Right cardiac atrium (tissue), 5 donors: ENCODE measurements at regions not wholly inside any gene's neighbourhood (a gene's known extent, or its start where the extent isn't known, plus 50 kb on each side); places are given as distances from the start of the nearest gene placed in this dataset.

Experiments used
- ATAC-seq, 2 donors: fragments of 200-7000 bp; cut with Tn5 transposase; one replicate each; pipeline versions ENCODE4 v1.8.0 to v1.9.1; 2020; ENCODE audit warnings: moderate library complexity in 2 of 2, mild to moderate bottlenecking in 1 of 2
- DNase-seq, 3 donors: peaks; one replicate each; pipeline ENCODE4 v3.0.0-alpha.2; 2020
- H3K27ac ChIP-seq: one replicate; pipeline ENCODE4 v1.5.1; 2013; ENCODE audit warnings: mild to moderate bottlenecking, low read length, control low read depth, moderate library complexity
- H3K27me3 ChIP-seq: one replicate; pipeline ENCODE4 v1.6.1; 2013; ENCODE audit not compliant: control insufficient read depth, insufficient read depth
- H3K4me1 ChIP-seq: one replicate; pipeline ENCODE4 v1.6.1; 2013; ENCODE audit warnings: low read length; ENCODE audit not compliant: control insufficient read depth, insufficient read depth
- H3K4me3 ChIP-seq: one replicate; pipeline ENCODE4 v1.5.1; 2013; ENCODE audit warnings: low read length, control low read depth
- H3K9me3 ChIP-seq: one replicate; pipeline ENCODE4 v1.6.1; 2013; ENCODE audit warnings: low read length; ENCODE audit not compliant: control insufficient read depth
- WGBS: extraction: QIAGEN DNeasy Blood & Tissue Kit; methylation state at CpG from one replicate; pipeline ENCODE4 v1.1.7; 2013; 5-methylcytosine and 5-hydroxymethylcytosine counted together
- intact Hi-C, 4 donors: fragments of 100-400 bp; cut with DNase I; formaldehyde crosslinking; loops; one replicate each; pipeline versions ENCODE4 v1.11.0 to v1.14.0; 2022 to 2023
- donor health status: healthy with polysubstance abuse.
- donor health status: DM: no; HTN: yes; CAD: no.
- donor health status: DM: no; HTN: no; CAD: no.
- donor health status: DM: no; HTN: yes; CAD: no; lungs with severe emphysema.
- donor health status: DM: yes; HTN: yes; CAD: no.

- no peak overlapping the region for H3K4me3 ChIP-seq
- intact Hi-C loops: no loop called here
- 61% methylated on average over 8 of the region's 8 CpGs for WGBS
- no peaks in the 10 kb centered on the region for H3K9me3 ChIP-seq
- no peak overlapping the region for H3K27ac ChIP-seq
- H3K27me3 ChIP-seq: no peaks in the 10 kb centered on the region
- ATAC-seq (no peak), DNase-seq (peak in 1 of 3 donors; percentile 6)
- H3K4me1 ChIP-seq: no peaks in the 10 kb centered on the region
These were observed 414.1 kb upstream of the GOT2 start for GRCh38 chr16:59148056-59148768.

- intact Hi-C loops: no loop called here
- H3K27ac ChIP-seq: no peak overlapping the region
- ATAC-seq (no peak), DNase-seq (no peak)
- 94% methylated on average over 3 of the region's 3 CpGs for WGBS
- no peaks in the 10 kb centered on the region for H3K9me3 ChIP-seq
- no peak overlapping the region for H3K4me3 ChIP-seq
- H3K27me3 ChIP-seq: no peaks in the 10 kb centered on the region
- H3K4me1 ChIP-seq: no peaks in the 10 kb centered on the region
These were observed 412.0 kb upstream of the GOT2 start for GRCh38 chr16:59146140-59146539.

GRCh38 chr16:59144841-59145240 lies 410.7 kb upstream of the GOT2 start:
- H3K4me3 ChIP-seq: no peak overlapping the region
- 61% methylated on average over 2 of the region's 2 CpGs for WGBS
- no peaks in the 10 kb centered on the region for H3K4me1 ChIP-seq
- H3K27ac ChIP-seq: no peak overlapping the region
- no peaks in the 10 kb centered on the region for H3K27me3 ChIP-seq
- intact Hi-C loops: no loop called here
- no peaks in the 10 kb centered on the region for H3K9me3 ChIP-seq
- DNase-seq (no peak), ATAC-seq (no peak)

- intact Hi-C loops: no loop called here
- DNase-seq (no peak), ATAC-seq (no peak)
- WGBS: 37% methylated on average over 1 of the region's 1 CpG
- Histone ChIP-seq H3K4me3 (no peak overlapping the region), H3K4me1 (no peaks in the 10 kb centered on the region), H3K9me3 (no peaks in the 10 kb centered on the region), H3K27ac (no peak overlapping the region), H3K27me3 (no peaks in the 10 kb centered on the region)
These were observed 410.2 kb upstream of the GOT2 start for GRCh38 chr16:59144326-59144725.

- Histone ChIP-seq H3K4me1 (no peaks in the 10 kb centered on the region), H3K27me3 (no peaks in the 10 kb centered on the region), H3K27ac (no peak overlapping the region), H3K9me3 (no peaks in the 10 kb centered on the region), H3K4me3 (no peak overlapping the region)
- no peak for DNase-seq
- ATAC-seq: no peak
- intact Hi-C loops: no loop called here
- WGBS: 66% methylated on average over 1 of the region's 1 CpG
These were observed 392.4 kb upstream of the GOT2 start for GRCh38 chr16:59126486-59126885.

DNA sequence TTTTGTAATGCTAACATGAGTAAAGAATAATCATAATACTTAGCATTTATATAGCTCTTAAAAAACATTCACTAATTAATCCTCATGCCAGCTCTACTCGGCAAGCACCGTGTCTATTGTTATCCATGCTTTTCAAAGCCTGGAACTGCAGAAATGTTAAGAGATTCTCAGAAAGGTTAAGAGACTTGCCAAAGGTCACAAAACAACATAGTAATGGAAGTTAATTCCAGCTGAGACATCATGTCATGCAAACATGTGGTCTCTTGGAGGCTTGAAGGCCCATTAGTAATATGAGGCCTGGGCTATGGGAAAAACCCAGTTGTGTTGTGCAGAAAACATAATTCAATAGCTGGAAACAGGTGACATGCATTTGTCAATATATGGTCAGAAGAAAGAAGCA lies 389.9 kb upstream of the GOT2 start:
- no peaks in the 10 kb centered on the region for H3K4me1 ChIP-seq
- no peaks in the 10 kb centered on the region for H3K27me3 ChIP-seq
- H3K9me3 ChIP-seq: no peaks in the 10 kb centered on the region
- no peak overlapping the region for H3K4me3 ChIP-seq
- DNase-seq: no peak
- WGBS: 61% methylated on average over 2 of the region's 2 CpGs
- no peak for ATAC-seq
- no peak overlapping the region for H3K27ac ChIP-seq
- intact Hi-C loops: no loop called here

GRCh38 chr16:59123479-59123878 lies 389.4 kb upstream of the GOT2 start:
- no peak overlapping the region for H3K4me3 ChIP-seq
- H3K27ac ChIP-seq: no peak overlapping the region
- 86% methylated on average over 1 of the region's 1 CpG for WGBS
- H3K27me3 ChIP-seq: no peaks in the 10 kb centered on the region
- H3K4me1 ChIP-seq: no peaks in the 10 kb centered on the region
- DNase-seq (no peak), ATAC-seq (no peak)
- H3K9me3 ChIP-seq: no peaks in the 10 kb centered on the region
- intact Hi-C loops: no loop called here

- Histone ChIP-seq H3K4me1 (no peaks in the 10 kb centered on the region), H3K9me3 (no peaks in the 10 kb centered on the region), H3K27me3 (no peaks in the 10 kb centered on the region), H3K4me3 (no peak overlapping the region), H3K27ac (no peak overlapping the region)
- no peak for DNase-seq
- intact Hi-C loops: no loop called here
- no peak for ATAC-seq
- WGBS: 40% methylated on average over 2 of the region's 2 CpGs
These were observed 388.1 kb upstream of the GOT2 start for GRCh38 chr16:59122262-59122537.

GRCh38 chr16:59121411-59122261 lies 387.5 kb upstream of the GOT2 start:
- DNase-seq: no peak
- Histone ChIP-seq H3K27me3 (no peaks in the 10 kb centered on the region), H3K4me1 (no peaks in the 10 kb centered on the region), H3K4me3 (no peak overlapping the region), H3K27ac (no peak overlapping the region), H3K9me3 (no peaks in the 10 kb centered on the region)
- intact Hi-C loops: no loop called here
- no peak for ATAC-seq

- Histone ChIP-seq H3K9me3 (no peaks in the 10 kb centered on the region), H3K27me3 (no peaks in the 10 kb centered on the region), H3K27ac (no peak overlapping the region), H3K4me1 (no peaks in the 10 kb centered on the region), H3K4me3 (no peak overlapping the region)
- intact Hi-C loops: no loop called here
- ATAC-seq (no peak), DNase-seq (no peak)
- 62% methylated on average over 2 of the region's 2 CpGs for WGBS
These were observed 382.6 kb upstream of the GOT2 start for GRCh38 chr16:59116744-59117143.

GRCh38 chr16:59114790-59115189 lies 380.7 kb upstream of the GOT2 start:
- 71% methylated on average over 1 of the region's 1 CpG for WGBS
- no peak for DNase-seq
- H3K27me3 ChIP-seq: no peaks in the 10 kb centered on the region
- no peak overlapping the region for H3K4me3 ChIP-seq
- no peak for ATAC-seq
- no peaks in the 10 kb centered on the region for H3K9me3 ChIP-seq
- intact Hi-C loops: no loop called here
- no peaks in the 10 kb centered on the region for H3K4me1 ChIP-seq
- H3K27ac ChIP-seq: no peak overlapping the region
